GM23338 (cell line): ENCODE measurements at regions not wholly inside any gene's neighbourhood (a gene's known extent, or its start where the extent isn't known, plus 50 kb on each side); places are given as distances from the start of the nearest gene placed in this dataset.

Experiments
- ATAC-seq: fragments of 200-7000 bp; cut with Tn5 transposase; 3 replicates; pipeline ENCODE4 v1.9.1; 2020
- DNase-seq: peaks from one replicate; pipeline ENCODE4 v3.0.0-alpha.2; 2015; ENCODE audit warnings: low spot score
- H2AFZ ChIP-seq: fragments of 200-600 bp; sonication (generic); 2 replicates; pipeline ENCODE4 v1.8.0; 2016; ENCODE audit warnings: antibody characterized with exemption, mild to moderate bottlenecking, moderate library complexity
- H3F3A ChIP-seq: fragments of 200-600 bp; sonication (generic); replicated peaks from 2 replicates; pipeline ENCODE4 v1.8.0; 2017; ENCODE audit warnings: antibody characterized with exemption, mixed run types, low read depth
- H3K27ac ChIP-seq: fragments of 200-600 bp; sonication (generic); 2 replicates; pipeline ENCODE4 v1.6.1; 2016; ENCODE audit warnings: low read depth
- H3K27me3 ChIP-seq: fragments of 200-600 bp; sonication (generic); 2 replicates; pipeline ENCODE4 v1.8.0; 2016; ENCODE audit warnings: mild to moderate bottlenecking, mixed run types, moderate library complexity; ENCODE audit not compliant: insufficient read depth
- H3K36me3 ChIP-seq: fragments of 200-600 bp; sonication (generic); 2 replicates; pipeline ENCODE4 v1.8.0; 2016; ENCODE audit warnings: mild to moderate bottlenecking; ENCODE audit not compliant: insufficient read depth
- H3K4me1 ChIP-seq: fragments of 200-600 bp; sonication (generic); 2 replicates; pipeline ENCODE4 v1.8.0; 2016; ENCODE audit warnings: mild to moderate bottlenecking, moderate library complexity; ENCODE audit not compliant: insufficient read depth
- H3K4me2 ChIP-seq: fragments of 200-600 bp; sonication (generic); 2 replicates; pipeline ENCODE4 v1.7.1; 2017; ENCODE audit warnings: mixed run types
- H3K4me3 ChIP-seq: fragments of 200-600 bp; sonication (generic); 2 replicates; pipeline ENCODE4 v1.6.1; 2016; ENCODE audit warnings: mixed run types
- H3K79me2 ChIP-seq: fragments of 200-600 bp; sonication (generic); replicated peaks from 2 replicates; pipeline ENCODE4 v1.8.0; 2017; ENCODE audit warnings: mild to moderate bottlenecking; ENCODE audit not compliant: insufficient read depth
- H3K9me2 ChIP-seq: fragments of 200-600 bp; sonication (generic); 2 replicates; pipeline ENCODE4 v1.8.0; 2017; ENCODE audit not compliant: insufficient read depth
- H4K20me1 ChIP-seq: fragments of 200-600 bp; sonication (generic); replicated peaks from 2 replicates; pipeline ENCODE4 v1.8.0; 2017; ENCODE audit warnings: mild to moderate bottlenecking; ENCODE audit not compliant: insufficient read depth
- H3K27ac Mint-ChIP-seq: 2 replicates; pipeline ENCODE4 v1.8.0; 2020; ENCODE audit warnings: inconsistent platforms, mild to moderate bottlenecking, moderate library complexity, mixed read lengths
- H3K27me3 Mint-ChIP-seq: 3 replicates; pipeline ENCODE4 v1.8.0; 2022; ENCODE audit warnings: low read depth, mild to moderate bottlenecking, moderate library complexity, mixed read lengths, inconsistent platforms; ENCODE audit not compliant: insufficient read depth, poor library complexity
- H3K36me3 Mint-ChIP-seq: 3 replicates; pipeline ENCODE4 v1.8.0; 2021; ENCODE audit warnings: low read depth, mild to moderate bottlenecking, inconsistent platforms, moderate library complexity, mixed read lengths
- H3K4me1 Mint-ChIP-seq: 3 replicates; pipeline ENCODE4 v1.8.0; 2020; ENCODE audit warnings: mild to moderate bottlenecking, inconsistent platforms, mixed read lengths
- H3K4me3 Mint-ChIP-seq: 3 replicates; pipeline ENCODE4 v1.8.0; 2021; ENCODE audit warnings: moderate library complexity, mild to moderate bottlenecking, inconsistent platforms, mixed read lengths
- H3K9me3 Mint-ChIP-seq: 3 replicates; pipeline ENCODE4 v1.8.0; 2020; ENCODE audit warnings: moderate library complexity, mild to moderate bottlenecking, inconsistent platforms, mixed read lengths
- CREB1 ChIP-seq: fragments of 250-450 bp; sonication (Bioruptor Pico); IDR thresholded peaks from 2 replicates; pipeline ENCODE4 v1.5.0; 2020; ENCODE audit warnings: low read depth, mild to moderate bottlenecking, moderate library complexity
- CTCF ChIP-seq, 2 experiments: fragments of 200-600 bp in 1 of 2; sonication (generic) in 1 of 2; conservative IDR thresholded peaks; 2 replicates each; pipeline versions ENCODE4 v1.5.1 to v1.6.1; 2016 to 2017; ENCODE audit warnings: antibody characterized with exemption in 2 of 2, low read depth in 2 of 2, mild to moderate bottlenecking in 2 of 2, moderate library complexity in 1 of 2
- ETS1 ChIP-seq: IDR thresholded peaks from 2 replicates; pipeline ENCODE4 v1.6.1; 2016; ENCODE audit warnings: antibody characterized with exemption
- EZH2 ChIP-seq: fragments of 200-600 bp; sonication (generic); IDR thresholded peaks from one replicate; pipeline ENCODE4 v1.8.0; 2017; ENCODE audit warnings: antibody characterized with exemption, mild to moderate bottlenecking, low read depth; ENCODE audit not compliant: unreplicated experiment
- EZH2phosphoT487 ChIP-seq: fragments of 200-600 bp; sonication (generic); IDR thresholded peaks from one replicate; pipeline ENCODE4 v1.8.1; 2018; ENCODE audit warnings: antibody characterized with exemption; ENCODE audit not compliant: unreplicated experiment
- JUNB ChIP-seq: IDR thresholded peaks from one replicate; pipeline ENCODE4 v1.6.1; 2016; ENCODE audit warnings: antibody characterized with exemption; ENCODE audit not compliant: unreplicated experiment
- NANOG ChIP-seq: IDR thresholded peaks from 2 replicates; pipeline ENCODE4 v1.6.1; 2016; ENCODE audit warnings: antibody characterized with exemption, borderline replicate concordance
- POLR2AphosphoS5 ChIP-seq: IDR thresholded peaks from 2 replicates; pipeline ENCODE4 v1.6.1; 2016; ENCODE audit warnings: antibody characterized with exemption, low read depth
- REST ChIP-seq: IDR thresholded peaks from one replicate; pipeline ENCODE4 v1.6.1; 2018; ENCODE audit warnings: antibody characterized with exemption; ENCODE audit not compliant: unreplicated experiment
- STAT1 ChIP-seq: IDR thresholded peaks from one replicate; pipeline ENCODE4 v1.6.1; 2016; ENCODE audit warnings: antibody characterized with exemption; ENCODE audit not compliant: unreplicated experiment
- ZNF114 ChIP-seq: fragments of 250-450 bp; sonication (Bioruptor Pico); IDR thresholded peaks from 2 replicates; pipeline ENCODE4 v1.5.0; 2020; ENCODE audit warnings: mild to moderate bottlenecking, moderate library complexity
- ZNF462 ChIP-seq: fragments of 250-450 bp; sonication (Bioruptor Pico); IDR thresholded peaks from 2 replicates; pipeline ENCODE4 v1.5.0; 2020; ENCODE audit warnings: mild to moderate bottlenecking, moderate library complexity

- TF ChIP-seq EZH2phosphoT487 = no peak
- no peak for TF ChIP-seq CREB1 (CRISPR knock-in tag)
- no peak for TF ChIP-seq CTCF (conservative IDR thresholded peaks at IDR 0.05; ENCODE audit: low read depth in 2 of 2)
- no peak for TF ChIP-seq ZNF114 (CRISPR knock-in tag)
- no peak for TF ChIP-seq STAT1
- TF ChIP-seq POLR2AphosphoS5 = no peak
- no peak for TF ChIP-seq ETS1
- no peak for TF ChIP-seq REST
- no peak for TF ChIP-seq EZH2
- TF ChIP-seq NANOG = no peak
- no peak for TF ChIP-seq ZNF462
- TF ChIP-seq JUNB = no peak
- Mint-ChIP-seq H3K27ac (no peak overlapping the region), H3K4me1 (peaks cover 4% of the 10 kb centered on the region; the same call in 2 of the 3 replicates), H3K9me3 (peaks cover 3% of the 10 kb centered on the region; the same call in 1 of the 3 replicates), H3K27me3 (peaks cover 1% of the 10 kb centered on the region), H3K36me3 (no peaks in the 10 kb centered on the region), H3K4me3 (no peak overlapping the region)
- no peaks in the 10 kb centered on the region for H3K79me2 ChIP-seq
- peaks cover 15% of the 10 kb centered on the region; the same call in 1 of the 2 replicates for H3K9me2 ChIP-seq
- H3K4me2 ChIP-seq = no peak overlapping the region
- no peaks in the 10 kb centered on the region for H3K27me3 ChIP-seq
- no peaks in the 10 kb centered on the region for H3K36me3 ChIP-seq
- H3F3A ChIP-seq = no peaks in the 10 kb centered on the region
- no peaks in the 10 kb centered on the region for H3K4me1 ChIP-seq
- no peak for DNase-seq
- H3K4me3 ChIP-seq = no peak overlapping the region
- H2AFZ ChIP-seq = no peak overlapping the region
- H4K20me1 ChIP-seq = no peaks in the 10 kb centered on the region
- no peak for ATAC-seq
- H3K27ac ChIP-seq = no peak overlapping the region
These were observed 154.0 kb upstream of the MAF start for GRCh38 chr16:79754501-79754900.
